Stimulated activated CD8-positive, alpha-beta memory T cell treated with anti-CD3 and anti-CD28 coated beads, Interleukin-12 subunit alpha, Interleukin-12 subunit beta, amount 100 ng/mL, for 1 hour (primary cell): ENCODE measurements at regions not wholly inside any gene's neighbourhood (a gene's known extent, or its start where the extent isn't known, plus 50 kb on each side); places are given as distances from the start of the nearest gene placed in this dataset.

Experiments used
- DNase-seq: peaks from one replicate; pipeline ENCODE4 v3.0.0-alpha.2; 2020; ENCODE audit warnings: low read depth

DNA sequence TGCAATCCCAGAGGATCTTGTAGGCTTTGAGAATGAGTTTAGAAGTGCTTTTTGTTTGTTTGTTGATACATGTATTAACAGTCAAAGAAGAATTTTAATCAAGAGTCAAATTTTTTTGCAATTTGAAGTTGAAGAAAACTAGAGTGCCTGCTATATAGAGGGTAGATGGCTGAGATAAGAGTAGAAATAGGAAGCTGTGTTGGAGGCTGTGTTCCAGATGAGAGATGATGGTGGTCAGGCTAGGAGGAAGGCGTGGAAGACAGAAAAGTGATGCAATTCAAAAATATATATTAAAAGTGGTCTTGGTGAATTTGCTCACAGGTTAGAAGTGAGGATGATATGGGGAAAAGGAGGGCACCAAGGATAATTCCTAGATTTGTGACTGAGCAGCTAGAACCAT, 978.3 kb downstream of the BCL11A start:
- DNase-seq: no peak

DNA sequence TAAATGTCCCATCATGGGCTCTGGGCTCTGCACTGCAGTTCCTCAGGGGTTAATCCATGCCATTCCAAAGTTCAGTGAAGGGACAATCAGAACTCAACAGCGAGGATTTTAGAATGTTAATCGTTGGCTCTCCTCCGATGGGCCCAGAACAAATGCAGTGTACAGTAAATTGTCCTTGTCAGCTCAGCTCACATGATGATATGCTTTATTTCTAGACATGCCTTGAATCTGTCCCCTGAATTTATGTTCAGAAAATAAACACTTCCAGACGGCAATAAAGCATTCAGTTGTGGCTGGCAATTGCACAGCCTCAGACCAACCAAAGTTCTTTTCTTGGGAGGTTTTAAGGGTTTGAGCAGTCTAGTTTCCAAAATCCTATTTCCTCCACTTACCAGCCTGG, 981.2 kb downstream of the BCL11A start:
- no peak for DNase-seq

DNA sequence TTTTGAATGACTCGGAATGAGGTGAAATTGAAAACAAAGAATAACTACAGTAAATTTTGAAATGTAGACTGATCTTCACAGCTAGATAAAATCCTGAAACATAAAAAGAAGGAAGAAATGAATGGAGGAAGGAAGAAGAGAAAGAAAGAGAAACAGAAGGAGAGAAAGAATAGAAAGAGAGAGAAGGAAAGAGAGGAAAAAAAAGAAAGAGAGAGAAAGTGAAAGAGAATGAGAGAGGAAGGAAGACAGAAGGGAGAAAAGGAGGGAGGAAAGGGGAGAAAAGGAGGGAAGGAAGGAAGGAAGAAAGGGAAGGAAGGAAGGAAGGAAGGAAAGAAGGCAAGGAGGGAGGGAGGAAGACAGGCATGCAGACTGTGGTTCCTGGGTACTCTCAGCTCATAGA, 982.6 kb downstream of the BCL11A start:
- no peak for DNase-seq

DNA sequence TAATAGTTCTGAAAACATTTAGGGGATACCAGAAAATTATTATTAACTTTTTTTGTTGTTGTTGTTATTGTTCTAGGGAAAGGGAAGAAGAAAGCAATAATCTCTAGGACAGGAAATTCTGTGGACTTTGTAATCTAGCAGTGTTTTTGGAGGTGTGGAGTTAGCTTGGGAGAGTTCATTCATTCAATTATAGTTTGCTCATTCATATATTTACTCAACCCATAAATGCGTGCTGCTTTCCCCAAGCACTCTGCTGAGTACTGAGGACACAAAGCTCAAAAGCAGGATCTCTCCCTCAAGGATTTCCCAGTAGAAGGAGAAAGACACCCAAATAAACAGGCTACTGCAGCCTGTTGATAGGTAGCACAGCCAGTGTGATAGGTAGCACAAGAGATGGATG, 984.3 kb downstream of the BCL11A start:
- DNase-seq: no peak

DNA sequence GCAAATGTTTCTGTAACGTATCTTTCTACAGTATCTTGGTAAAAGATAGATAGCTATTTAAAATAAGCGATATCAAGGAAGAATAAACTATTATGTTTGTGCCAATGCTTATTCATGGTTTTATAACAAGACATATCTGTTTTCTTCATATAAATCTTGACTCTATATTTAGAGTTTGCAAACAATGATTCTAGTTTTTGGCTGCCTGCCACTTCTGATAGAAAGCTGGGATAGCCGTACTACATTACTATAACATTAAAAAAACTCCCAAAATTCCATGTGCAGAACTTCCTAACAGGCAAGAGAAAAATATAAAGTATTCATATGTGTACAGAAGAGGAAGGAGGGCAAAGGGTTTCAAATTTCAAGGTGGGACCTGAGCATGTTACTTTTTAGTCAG, 985.0 kb downstream of the BCL11A start:
- no peak for DNase-seq

DNA sequence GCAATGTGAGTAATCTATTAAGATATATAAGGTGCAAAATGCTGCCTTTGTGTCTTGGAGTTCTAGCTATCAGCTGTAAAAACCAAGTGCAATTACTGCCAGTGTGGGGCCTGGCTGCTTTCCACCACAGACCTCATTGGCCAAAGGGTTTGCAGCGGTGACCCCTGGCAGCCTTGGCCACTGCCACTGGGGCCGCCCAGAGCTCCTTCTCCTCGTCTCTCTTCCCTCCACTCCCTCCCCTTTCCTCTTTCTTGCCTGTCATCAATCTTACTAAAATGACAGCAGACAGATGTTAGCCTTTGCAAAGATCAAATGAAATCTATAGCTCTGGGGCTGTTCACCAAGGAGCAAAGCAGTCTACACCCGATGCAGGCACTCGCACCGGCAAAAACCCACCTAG, 986.3 kb downstream of the BCL11A start:
- no peak for DNase-seq

DNA sequence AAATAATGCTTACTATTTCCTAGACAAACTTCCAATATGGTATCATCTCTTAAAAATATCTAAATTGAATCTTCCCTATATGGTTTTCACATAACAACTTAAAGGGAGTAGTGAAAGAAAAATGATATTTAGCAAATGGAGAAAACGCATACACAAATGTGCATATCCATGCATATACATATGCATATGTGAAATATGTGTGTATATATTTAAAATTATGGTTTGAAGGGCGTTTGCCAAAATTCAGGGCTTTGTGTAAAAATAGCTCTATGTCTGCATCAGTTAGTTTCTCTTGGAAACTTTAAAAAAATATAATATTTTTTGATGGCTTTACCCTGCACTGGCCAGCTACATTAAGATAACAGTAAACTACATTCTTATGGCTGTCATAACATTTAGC, 986.7 kb downstream of the BCL11A start:
- no peak for DNase-seq

DNA sequence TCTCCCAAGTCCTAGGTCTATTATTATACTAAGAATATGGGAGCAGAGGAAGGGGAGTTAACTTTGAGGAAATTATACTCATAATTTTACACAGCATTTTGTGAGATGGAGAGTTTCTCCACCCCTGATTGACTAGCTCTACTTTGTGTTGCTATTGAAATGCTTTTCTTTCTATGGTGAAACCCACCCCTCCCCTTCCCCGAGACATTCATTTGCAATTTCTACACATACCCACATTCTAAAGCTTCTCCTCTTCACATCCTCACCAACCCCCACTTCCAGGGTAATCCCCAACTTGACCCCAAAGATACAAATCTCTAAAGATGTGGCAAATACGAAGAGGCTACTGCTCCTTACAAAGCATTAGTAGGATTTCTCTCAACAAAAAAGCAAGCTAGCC, 992.2 kb downstream of the BCL11A start:
- no peak for DNase-seq

DNA sequence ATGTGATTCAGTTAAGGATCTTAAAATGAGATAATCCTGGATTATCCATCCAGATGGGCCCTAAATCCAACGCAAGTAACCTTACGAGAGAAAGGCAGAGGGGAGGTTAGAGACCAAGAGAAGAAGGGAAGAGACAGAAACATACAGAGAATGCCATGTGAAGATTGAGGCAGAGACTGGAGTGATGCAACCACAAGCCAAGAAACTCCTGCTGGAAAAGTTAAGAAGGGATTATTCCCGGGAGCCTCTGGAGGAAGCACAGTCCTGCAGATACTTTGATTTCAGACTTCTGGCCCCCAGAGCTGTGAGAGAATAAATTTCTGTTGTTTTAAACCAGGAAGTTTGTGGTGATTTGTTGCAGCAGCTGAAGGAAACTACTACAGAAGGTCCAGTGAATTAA, 992.7 kb downstream of the BCL11A start:
- DNase-seq: no peak

DNA sequence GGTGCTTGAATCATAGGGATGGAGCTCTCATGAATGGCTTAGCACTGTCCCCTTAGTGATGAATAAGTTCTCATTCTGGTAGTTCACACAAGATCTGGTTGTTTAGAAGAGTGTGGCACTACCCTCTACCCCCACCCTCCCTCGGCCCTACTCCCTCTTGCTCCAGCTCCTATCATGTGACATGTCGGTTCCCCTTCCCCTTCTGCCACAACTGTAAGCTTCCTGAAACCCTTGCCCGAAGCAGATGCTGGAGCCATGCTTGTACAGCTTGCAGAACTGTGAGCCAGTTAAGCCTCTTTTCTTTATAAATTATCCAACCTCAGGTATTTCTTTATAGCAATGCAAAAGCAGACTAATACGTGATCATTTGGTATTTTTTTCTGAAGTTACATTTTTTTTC, 1012.6 kb downstream of the BCL11A start:
- no peak for DNase-seq

DNA sequence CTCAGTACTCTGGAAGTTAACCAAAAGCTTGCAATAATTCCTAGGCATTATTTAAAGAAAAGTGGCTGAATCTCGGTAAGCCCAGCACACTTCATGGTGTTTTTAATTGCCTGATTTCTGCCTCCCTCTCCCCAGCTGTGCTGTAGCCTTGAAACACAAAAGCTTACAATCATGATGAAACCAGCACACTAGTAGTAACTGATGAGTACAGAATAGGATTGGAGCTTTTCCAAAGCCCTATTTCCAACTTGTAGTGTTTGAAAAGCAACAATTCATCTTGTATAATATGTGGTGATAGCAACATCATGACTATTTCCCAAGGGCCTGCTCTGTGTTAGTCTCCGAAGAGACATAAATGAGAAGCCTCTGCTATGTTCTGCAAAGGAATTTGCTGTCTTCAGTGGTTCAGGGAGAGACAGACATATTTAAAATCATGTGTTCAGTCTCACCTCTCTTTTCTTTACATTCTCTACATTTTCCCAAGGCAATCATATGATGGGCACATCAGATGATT, 1015.0 kb downstream of the BCL11A start:
- no peak for DNase-seq

DNA sequence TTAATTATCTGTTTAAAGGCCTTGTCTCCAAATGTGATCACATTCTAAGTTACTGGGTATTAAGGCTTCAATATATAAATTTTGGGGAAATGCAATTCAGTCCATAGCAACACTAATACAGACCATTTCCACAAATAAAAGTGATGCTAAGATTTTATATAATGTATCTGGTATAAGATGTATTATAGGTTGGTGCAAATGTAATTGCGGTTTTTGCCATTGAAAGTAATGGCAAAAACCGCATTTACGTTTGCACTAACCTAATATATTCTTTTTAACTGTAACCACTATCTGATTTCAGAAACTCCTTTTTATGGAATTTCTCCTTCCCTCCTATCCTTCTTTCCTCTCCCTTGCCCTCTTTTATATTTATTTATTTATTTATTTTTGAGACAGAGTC, 1020.6 kb downstream of the BCL11A start:
- DNase-seq: no peak

DNA sequence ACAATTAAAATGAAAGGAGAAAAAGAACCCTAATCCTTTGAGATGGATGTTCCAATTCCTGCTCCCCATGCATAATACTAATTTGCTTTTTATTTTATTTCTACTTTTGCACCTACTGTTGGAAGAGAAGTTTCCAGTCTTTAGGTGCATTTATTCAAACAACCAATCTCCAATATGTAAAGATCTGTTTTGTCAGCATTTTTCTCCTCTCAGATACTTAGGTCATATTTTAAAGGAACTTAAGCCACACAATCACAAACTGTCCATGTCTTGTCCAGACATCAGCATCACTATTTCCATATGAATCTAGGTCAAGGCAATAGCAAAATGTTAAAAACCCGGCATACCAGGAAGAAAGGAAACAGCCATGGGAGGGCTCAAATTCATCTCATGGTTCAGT, 1023.2 kb downstream of the BCL11A start:
- no peak for DNase-seq

DNA sequence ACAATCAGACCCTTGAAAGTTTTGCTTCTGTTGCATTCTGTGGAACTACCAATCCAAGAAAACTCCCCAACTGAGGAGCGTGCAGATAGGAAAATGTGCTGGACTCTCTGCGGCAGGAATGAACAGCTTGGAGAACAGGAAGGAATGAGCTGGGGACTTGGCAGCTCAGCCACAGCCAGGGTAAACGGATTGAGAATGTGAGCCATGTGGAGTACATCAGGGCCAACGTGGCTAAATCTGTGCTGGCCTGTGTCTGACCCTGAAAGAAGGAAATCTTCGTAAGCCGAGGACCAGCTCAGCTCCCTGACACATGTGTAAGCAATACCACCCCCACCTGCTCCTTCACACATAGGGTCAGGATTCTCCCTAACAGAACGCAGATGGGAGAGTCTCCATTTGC, 1023.7 kb downstream of the BCL11A start:
- DNase-seq: no peak

DNA sequence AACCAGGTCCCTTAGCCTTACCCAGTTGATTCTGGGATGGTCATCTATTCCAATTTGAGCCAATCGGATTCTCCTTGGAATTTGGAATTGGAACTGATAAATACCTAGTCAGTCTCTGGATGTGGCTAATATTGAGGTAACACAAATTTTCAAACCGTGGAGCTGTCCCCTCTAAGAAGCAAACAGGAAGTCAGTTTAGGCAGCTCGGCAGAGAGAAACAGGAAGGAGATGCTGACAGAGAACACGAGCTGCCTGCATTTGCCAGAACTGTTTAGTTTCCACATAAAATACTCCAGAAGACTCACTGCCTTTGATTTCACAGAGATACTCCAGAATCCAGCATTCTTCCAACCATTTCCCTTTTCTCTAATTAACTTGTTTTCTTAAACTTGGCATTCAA, 1024.9 kb downstream of the BCL11A start:
- DNase-seq: no peak

DNA sequence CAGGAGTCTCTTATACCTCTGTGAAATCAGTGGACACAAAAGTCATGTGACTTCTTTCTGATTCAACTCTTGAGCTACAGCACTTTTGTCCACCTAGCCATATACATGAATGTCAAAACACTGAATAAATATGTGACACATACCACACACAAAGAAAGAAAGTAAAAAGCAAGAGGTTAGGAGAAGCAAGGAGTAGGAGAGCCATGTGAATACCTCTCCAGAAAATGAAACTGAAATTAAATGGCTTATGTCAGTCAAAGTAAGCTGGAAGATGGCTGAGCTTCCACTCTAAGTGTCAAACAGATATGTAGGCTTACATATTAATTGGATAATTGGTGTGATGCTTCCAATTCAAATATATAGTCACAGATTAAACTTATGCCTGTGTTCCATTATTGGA, 1050.5 kb downstream of the BCL11A start:
- no peak for DNase-seq

DNA sequence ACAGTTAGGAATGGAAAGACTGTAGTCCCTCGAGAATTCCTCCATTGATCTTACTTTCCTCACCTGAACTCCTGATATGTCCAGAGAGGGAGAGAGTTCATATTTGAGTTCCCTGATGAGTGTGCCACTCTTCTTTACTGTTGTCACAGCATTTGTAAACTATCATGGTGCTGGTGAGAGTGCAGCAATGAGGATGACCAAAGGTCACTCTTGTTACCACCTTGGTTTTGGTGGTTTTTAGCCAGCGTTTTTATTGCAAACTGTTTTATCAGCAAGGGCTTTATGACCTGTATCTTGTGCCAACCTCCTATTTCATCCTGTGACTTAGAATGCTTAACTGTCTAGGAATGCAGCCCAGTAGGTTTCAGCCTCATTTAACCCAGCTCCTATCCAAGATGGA, 1062.5 kb downstream of the BCL11A start:
- DNase-seq: no peak

DNA sequence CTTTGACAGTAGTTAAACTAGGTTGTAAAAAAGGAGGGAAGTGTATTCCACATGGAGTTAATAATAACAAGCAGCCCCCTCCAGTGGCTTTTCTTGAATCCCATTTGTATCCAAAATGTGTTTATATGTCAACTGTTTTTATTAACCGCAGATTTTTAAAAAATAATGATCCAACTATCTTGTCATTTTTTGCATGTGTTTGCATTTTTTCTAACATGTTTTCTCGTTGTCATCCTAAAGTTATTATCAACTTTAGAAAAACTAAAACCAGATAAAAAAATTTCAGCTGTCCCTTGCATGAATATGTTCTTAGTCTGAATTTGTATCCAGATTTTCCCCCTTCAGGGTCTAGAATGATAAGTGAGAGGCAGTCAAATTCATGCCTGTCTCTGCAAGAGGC, 1063.3 kb downstream of the BCL11A start:
- no peak for DNase-seq

DNA sequence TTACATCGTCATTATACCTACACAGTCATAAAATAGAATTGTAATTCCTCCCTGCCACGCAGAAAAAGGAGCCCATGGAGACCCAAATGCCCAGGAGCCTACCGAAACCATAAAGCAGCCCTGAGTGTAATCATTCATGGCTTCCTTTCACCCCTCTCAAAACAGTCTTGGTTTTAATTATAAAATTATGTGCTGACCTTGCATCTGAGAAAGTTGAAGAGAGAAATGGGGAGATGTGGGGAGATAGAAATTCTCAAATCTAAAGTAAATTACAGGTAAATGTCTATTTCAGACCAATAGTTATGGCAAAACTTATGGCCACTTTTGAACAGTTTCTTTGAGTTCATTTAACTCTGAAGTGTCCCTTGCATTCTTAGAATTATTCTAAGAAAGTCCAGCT, 1068.8 kb downstream of the BCL11A start:
- no peak for DNase-seq

DNA sequence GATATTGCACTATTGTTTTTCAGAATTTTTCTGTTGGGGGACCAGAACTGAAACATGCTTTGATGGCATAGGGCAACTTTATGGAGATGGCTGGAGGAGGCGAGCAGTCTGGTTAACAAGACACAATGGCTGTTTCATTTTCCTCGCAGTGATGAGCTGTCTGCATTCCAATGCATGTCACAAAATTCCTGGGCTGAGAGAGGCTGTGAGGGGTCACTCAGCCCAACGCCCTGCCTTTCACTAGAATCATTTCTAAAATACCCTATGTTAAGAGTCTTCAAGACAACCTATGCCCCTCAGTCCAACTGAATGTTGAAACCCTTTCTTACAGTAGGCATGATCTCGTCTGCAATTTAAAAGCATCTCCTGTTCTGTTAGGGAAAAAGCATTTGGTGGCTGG, 1090.0 kb downstream of the BCL11A start:
- no peak for DNase-seq

DNA sequence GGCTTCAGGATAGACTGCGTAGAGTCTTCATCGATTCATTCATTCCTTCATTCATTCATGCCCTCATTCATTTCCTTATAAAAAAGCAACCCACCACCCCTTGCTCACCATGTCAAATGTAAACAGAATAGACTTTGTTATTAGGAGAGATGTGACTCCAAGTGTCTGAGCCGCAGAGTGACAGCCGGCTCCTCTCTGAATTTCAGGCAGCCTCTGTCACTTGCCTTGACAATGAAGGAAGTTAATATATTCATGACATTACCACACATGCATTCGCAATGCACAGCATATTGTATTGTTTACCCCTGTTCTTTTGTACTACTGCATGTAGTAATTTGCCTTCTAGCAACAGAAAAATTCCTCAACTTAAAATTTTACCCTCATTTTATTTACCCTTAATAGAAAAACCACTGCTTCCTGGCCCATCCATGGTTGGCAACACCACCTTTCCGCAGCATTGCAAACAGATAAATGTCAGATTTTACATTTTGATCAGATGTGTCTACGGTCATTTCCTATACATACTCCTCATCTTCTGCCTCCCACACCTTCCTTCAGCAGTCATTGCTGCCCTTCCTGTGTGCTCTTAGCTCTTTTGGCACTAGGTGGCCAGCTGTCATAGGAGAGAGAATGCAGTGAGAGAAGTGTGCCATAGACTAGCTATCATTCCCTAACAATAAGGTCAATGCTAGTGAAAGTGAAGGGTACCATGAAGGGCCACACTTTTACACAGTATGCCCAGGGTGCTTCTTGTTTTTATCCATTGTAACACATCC, 1090.8 kb downstream of the BCL11A start:
- no peak for DNase-seq

DNA sequence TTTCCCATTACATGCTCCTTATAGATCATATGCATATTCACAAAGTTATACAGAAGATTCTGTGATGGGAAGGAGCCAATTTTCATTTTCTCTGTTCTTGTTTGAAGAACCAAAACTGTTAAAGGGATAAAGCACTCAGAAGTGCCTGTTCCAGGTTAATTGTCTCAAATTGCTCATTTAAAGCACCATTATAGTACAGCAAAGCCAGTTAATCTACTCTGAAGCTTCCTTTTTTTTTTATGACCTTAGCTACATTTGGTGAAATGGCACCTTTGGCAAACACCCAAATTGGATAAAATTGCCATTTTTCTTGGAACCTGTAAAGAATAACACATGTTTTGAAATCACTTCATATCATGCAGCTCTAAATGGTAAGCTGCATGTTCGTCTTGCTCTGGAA, 1092.3 kb downstream of the BCL11A start:
- no peak for DNase-seq

DNA sequence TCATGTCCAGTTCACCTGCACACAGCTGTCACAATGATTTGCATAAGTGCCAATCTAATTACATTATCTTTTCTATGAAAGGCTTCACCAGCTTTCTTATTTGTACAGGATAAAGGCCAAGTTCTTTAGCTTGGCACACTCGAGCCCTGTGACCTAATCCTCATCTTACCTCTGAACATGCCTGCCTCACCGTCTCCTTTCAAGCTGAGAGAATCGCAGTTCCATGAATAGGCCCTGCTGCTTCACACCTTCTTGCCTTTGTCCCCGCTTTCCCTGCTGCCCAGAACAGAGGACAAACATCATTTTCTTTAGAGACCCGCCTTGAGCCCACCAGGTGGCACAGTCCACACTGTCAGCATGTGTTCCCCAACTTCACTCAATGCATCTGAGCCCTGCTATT, 1094.7 kb downstream of the BCL11A start:
- no peak for DNase-seq

DNA sequence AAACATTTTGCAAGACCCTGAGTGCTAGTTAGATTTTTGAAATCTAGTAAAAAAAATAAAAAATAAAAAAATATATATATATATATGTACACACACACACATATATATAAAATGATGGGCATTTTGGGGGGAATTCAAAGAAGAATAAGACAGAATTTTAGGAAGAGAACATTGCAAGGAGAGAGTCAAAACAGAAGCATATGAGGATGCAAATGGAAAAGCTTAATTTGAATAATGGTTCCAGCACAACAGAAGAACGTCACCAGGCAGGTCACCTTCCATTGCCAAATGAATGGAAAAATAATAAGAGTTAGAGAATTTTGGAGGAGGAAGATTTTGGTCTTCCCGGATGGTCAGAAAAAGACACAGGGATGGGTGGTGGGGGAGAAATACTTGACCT, 1097.2 kb downstream of the BCL11A start:
- DNase-seq: no peak
